HCT116 (cell line): ENCODE measurements at regions not wholly inside any gene's neighbourhood (a gene's known extent, or its start where the extent isn't known, plus 50 kb on each side); places are given as distances from the start of the nearest gene placed in this dataset.

Source experiments
- ATAC-seq: fragments of 200-7000 bp; cut with Tn5 transposase; 2 replicates; pipeline ENCODE4 v1.9.1; 2020; ENCODE audit warnings: mild to moderate bottlenecking, moderate library complexity
- BruUV-seq: library from RNA; stranded (reverse); fragments of 400-500 nt; replicated peaks from 2 replicates; lab custom pipeline; 2021; lab: Mats Ljungman, UMichigan
- CTCF ChIA-PET: fragments of 300-600 bp; sonication (Branson Sonifier 250); formaldehyde crosslinking; loops from one replicate; lab custom pipeline; 2021; ENCODE audit warnings: antibody characterized with exemption; lab: Charles Lee
- POLR2A ChIA-PET: fragments of 300-600, 350-600 bp; sonication (Branson Sonifier 250); formaldehyde crosslinking; loops from one replicate; lab custom pipeline; 2021; ENCODE audit warnings: antibody characterized with exemption; lab: Charles Lee
- RAD21 ChIA-PET, 2 experiments: fragments of 300-600 bp; sonication (Branson Sonifier 250); formaldehyde crosslinking; loops; one replicate each; lab custom pipeline; 2023; ENCODE audit warnings: low total read pairs in 2 of 2; ENCODE audit not compliant: uncharacterized antibody in 2 of 2, unreplicated experiment in 2 of 2, low non-redundant PET in 1 of 2; lab: Charles Lee
- DNase-seq: peaks from one replicate; pipeline ENCODE4 v3.0.0-alpha.2; 2010; ENCODE audit warnings: low read depth, low spot score
- H2AFZ ChIP-seq: fragments of 200-600 bp; shearing (Covaris generic), sonication (generic); 2 replicates; pipeline ENCODE4 v1.6.1; 2017; ENCODE audit warnings: low read depth, mixed run types, mixed read lengths, antibody characterized with exemption, low read length; ENCODE audit not compliant: poor library complexity, severe bottlenecking
- H3K27ac ChIP-seq: 2 replicates; pipeline ENCODE4 v1.5.1; 2012; ENCODE audit warnings: low read depth, low read length
- H3K27me3 ChIP-seq: fragments of 200-600 bp; sonication (generic); 2 replicates; pipeline ENCODE4 v1.6.1; 2016; ENCODE audit warnings: mixed run types, low read length, mixed read lengths; ENCODE audit not compliant: insufficient read depth
- H3K36me3 ChIP-seq, 2 experiments: fragments of 200-500 bp in 1 of 2; fragments of 200-600 bp in 1 of 2; sonication (Bioruptor generic) in 1 of 2; sonication (generic) in 1 of 2; 2 replicates each; pipeline versions ENCODE4 v1.5.1 to v1.6.1; 2014 to 2016; ENCODE audit warnings: low read length in 2 of 2, inconsistent platforms in 1 of 2, mixed read lengths in 1 of 2, mixed run types in 1 of 2; ENCODE audit not compliant: insufficient read depth in 2 of 2, control insufficient read depth in 1 of 2
- H3K4me1 ChIP-seq, 2 experiments: fragments of 200-600 bp in 1 of 2; sonication (generic) in 1 of 2; 2 replicates each; pipeline versions ENCODE4 v1.5.1 to v1.6.1; 2012 to 2017; ENCODE audit warnings: low read length in 2 of 2, inconsistent platforms in 1 of 2, mild to moderate bottlenecking in 1 of 2, mixed read lengths in 1 of 2, mixed run types in 1 of 2, moderate library complexity in 1 of 2; ENCODE audit not compliant: insufficient read depth in 2 of 2, control insufficient read depth in 1 of 2
- H3K4me2 ChIP-seq: fragments of 200-600 bp; sonication (generic); 2 replicates; pipeline ENCODE4 v1.6.1; 2017; ENCODE audit warnings: mixed run types, low read length, mixed read lengths
- H3K4me3 ChIP-seq, 2 experiments: fragments of 200-600 bp in 1 of 2; sonication (generic) in 1 of 2; replicated peaks in 1 of 2; 2 replicates each; pipeline ENCODE4 v1.5.1; 2011 to 2016; ENCODE audit warnings: low read length in 2 of 2, control low read depth in 1 of 2, low read depth in 1 of 2, mild to moderate bottlenecking in 1 of 2, mixed read lengths in 1 of 2, mixed run types in 1 of 2
- H3K79me2 ChIP-seq: fragments of 200-600 bp; sonication (generic); 2 replicates; pipeline ENCODE4 v1.6.1; 2017; ENCODE audit warnings: mild to moderate bottlenecking, mixed run types, low read length, moderate library complexity, mixed read lengths; ENCODE audit not compliant: insufficient read depth
- H3K9ac ChIP-seq: fragments of 200-600 bp; sonication (generic); 2 replicates; pipeline ENCODE4 v1.6.1; 2016; ENCODE audit warnings: low read length, mixed read lengths
- H3K9me2 ChIP-seq: fragments of 200-600 bp; sonication (generic), shearing (Covaris generic); 2 replicates; pipeline ENCODE4 v1.6.1; 2017; ENCODE audit warnings: mixed run types, mild to moderate bottlenecking, moderate library complexity; ENCODE audit not compliant: insufficient read depth
- H3K9me3 ChIP-seq, 2 experiments: fragments of 200-500 bp in 1 of 2; fragments of 200-600 bp in 1 of 2; sonication (Bioruptor generic) in 1 of 2; sonication (generic) in 1 of 2; 2 replicates each; pipeline ENCODE4 v1.6.1; 2014 to 2017; ENCODE audit warnings: low read length in 2 of 2, mixed read lengths in 2 of 2, inconsistent platforms in 1 of 2, low read depth in 1 of 2, mild to moderate bottlenecking in 1 of 2, mixed run types in 1 of 2, moderate library complexity in 1 of 2; ENCODE audit not compliant: control insufficient read depth in 1 of 2, insufficient read depth in 1 of 2
- H4K20me1 ChIP-seq: fragments of 200-600 bp; sonication (generic), shearing (Covaris generic); 2 replicates; pipeline ENCODE4 v1.6.1; 2017; ENCODE audit warnings: mixed run types, mild to moderate bottlenecking, moderate library complexity; ENCODE audit not compliant: insufficient read depth
- CBX3 ChIP-seq: IDR thresholded peaks from 2 replicates; pipeline ENCODE4 v1.6.1; 2012; ENCODE audit warnings: low read depth
- CEBPB ChIP-seq: IDR thresholded peaks from 2 replicates; pipeline ENCODE4 v1.6.1; 2012; ENCODE audit warnings: low read depth
- EGR1 ChIP-seq: IDR thresholded peaks from 2 replicates; pipeline ENCODE4 v1.6.1; 2012; ENCODE audit warnings: low read depth
- ELF1 ChIP-seq: IDR thresholded peaks from 2 replicates; pipeline ENCODE4 v1.6.1; 2012; ENCODE audit warnings: low read depth, borderline replicate concordance
- EZH2 ChIP-seq: fragments of 200-600 bp; sonication (generic); IDR thresholded peaks from 2 replicates; pipeline ENCODE4 v1.6.1; 2017; ENCODE audit warnings: antibody characterized with exemption, mixed run types
- EZH2phosphoT487 ChIP-seq: fragments of 200-600 bp; IDR thresholded peaks from 2 replicates; pipeline ENCODE4 v1.6.1; 2018; ENCODE audit warnings: antibody characterized with exemption, borderline replicate concordance
- FOSL1 ChIP-seq: IDR thresholded peaks from 2 replicates; pipeline ENCODE4 v1.6.1; 2012; ENCODE audit warnings: low read depth
- JUND ChIP-seq: IDR thresholded peaks from 2 replicates; pipeline ENCODE4 v1.6.1; 2012
- POLR2A ChIP-seq: IDR thresholded peaks from 2 replicates; pipeline ENCODE4 v1.7.0; 2011; ENCODE audit warnings: borderline replicate concordance; ENCODE audit not compliant: insufficient read depth, insufficient read length; ENCODE audit errors: extremely low read depth
- POLR2AphosphoS5 ChIP-seq: IDR thresholded peaks from 2 replicates; pipeline ENCODE4 v1.6.1; 2011; ENCODE audit warnings: mild to moderate bottlenecking, low read depth, low read length, moderate library complexity
- RAD21 ChIP-seq: IDR thresholded peaks from 2 replicates; pipeline ENCODE4 v1.6.1; 2012; ENCODE audit warnings: low read depth, mild to moderate bottlenecking
- SIN3A ChIP-seq: IDR thresholded peaks from 2 replicates; pipeline ENCODE4 v1.6.1; 2012; ENCODE audit warnings: low read depth
- SP1 ChIP-seq: IDR thresholded peaks from 2 replicates; pipeline ENCODE4 v1.6.1; 2012; ENCODE audit warnings: low read depth
- SRF ChIP-seq: IDR thresholded peaks from 2 replicates; pipeline ENCODE4 v1.6.1; 2012; ENCODE audit warnings: low read depth
- ZFX ChIP-seq: fragments of 450-650 bp; IDR thresholded peaks from 2 replicates; pipeline ENCODE4 v1.6.1; 2017
- ZNF274 ChIP-seq: fragments of 200-500 bp; sonication (Bioruptor generic); IDR thresholded peaks from 2 replicates; pipeline ENCODE4 v1.6.1; 2014; ENCODE audit warnings: mild to moderate bottlenecking, low read depth, low read length, inconsistent platforms
- intact Hi-C: fragments of 100-400 bp; cut with micrococcal nuclease; formaldehyde crosslinking; loops from 2 replicates; pipeline ENCODE4 v1.10.0; 2022
- TF ChIP-seq, protein P1 (sequence below): IDR thresholded peaks from 2 replicates; pipeline ENCODE4 v1.6.1; 2012
- TF ChIP-seq, protein P2 (sequence below): IDR thresholded peaks from 2 replicates; pipeline ENCODE4 v1.6.1; 2012
- TF ChIP-seq, protein P3 (sequence below), 3 experiments: fragments of 200-600 bp in 1 of 3; sonication (generic) in 1 of 3; IDR thresholded peaks in 2 of 3; conservative IDR thresholded peaks in 1 of 3; 2 replicates each; pipeline ENCODE4 v1.5.1; 2012 to 2017; ENCODE audit warnings: low read depth in 2 of 3, low read length in 2 of 3, antibody characterized with exemption in 1 of 3, borderline replicate concordance in 1 of 3, control low read depth in 1 of 3, mild to moderate bottlenecking in 1 of 3, mixed read lengths in 1 of 3, mixed run types in 1 of 3, moderate library complexity in 1 of 3; ENCODE audit not compliant: insufficient read depth in 1 of 3

DNA sequence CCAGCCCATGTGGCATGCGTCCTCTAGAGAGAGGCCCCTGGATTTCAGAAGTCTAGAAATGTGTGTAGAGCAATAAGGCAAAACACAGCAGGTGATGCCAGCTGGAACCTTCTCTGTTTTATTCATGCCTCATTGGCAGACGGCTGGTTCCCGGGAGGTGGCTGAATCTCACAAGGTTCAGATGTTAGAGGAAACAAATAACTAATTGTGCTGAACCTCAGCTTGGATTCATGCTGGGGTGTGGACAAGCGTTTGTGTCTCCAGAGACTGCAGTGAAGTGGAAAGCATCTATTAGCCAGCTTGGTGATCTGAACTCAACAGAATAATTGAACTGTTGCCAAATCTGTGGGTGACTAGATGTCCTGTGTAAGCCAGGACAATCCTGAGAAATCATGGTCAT, 131.1 kb upstream of the NR4A3 start:
- intact Hi-C loops, result no loop called here
- no peak for TF ChIP-seq CEBPB
- TF ChIP-seq, protein P1, sequence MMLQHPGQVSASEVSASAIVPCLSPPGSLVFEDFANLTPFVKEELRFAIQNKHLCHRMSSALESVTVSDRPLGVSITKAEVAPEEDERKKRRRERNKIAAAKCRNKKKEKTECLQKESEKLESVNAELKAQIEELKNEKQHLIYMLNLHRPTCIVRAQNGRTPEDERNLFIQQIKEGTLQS, result no peak
- no peak for TF ChIP-seq CBX3
- no peak for TF ChIP-seq FOSL1
- TF ChIP-seq ZFX, result no peak
- no peak for TF ChIP-seq POLR2AphosphoS5
- TF ChIP-seq, protein P2, sequence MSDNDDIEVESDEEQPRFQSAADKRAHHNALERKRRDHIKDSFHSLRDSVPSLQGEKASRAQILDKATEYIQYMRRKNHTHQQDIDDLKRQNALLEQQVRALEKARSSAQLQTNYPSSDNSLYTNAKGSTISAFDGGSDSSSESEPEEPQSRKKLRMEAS, result no peak
- no peak for TF ChIP-seq SRF
- no peak for TF ChIP-seq EZH2
- no peak for TF ChIP-seq ELF1
- TF ChIP-seq SP1, result no peak
- no peak overlapping the region for H2AFZ ChIP-seq
- DNase-seq (no peak), ATAC-seq (no peak)
- no peaks in the 10 kb centered on the region for H3K27me3 ChIP-seq
- no TSS peak for BruUV-seq
- H3K9ac ChIP-seq, result no peak overlapping the region
- H3K36me3 ChIP-seq, result no peaks in the 10 kb centered on the region
- H3K4me2 ChIP-seq, result no peak overlapping the region
- no peak overlapping the region for H3K4me3 ChIP-seq
- no peaks in the 10 kb centered on the region for H3K9me2 ChIP-seq
- no peak overlapping the region for H3K27ac ChIP-seq
- POLR2A ChIA-PET, result no interaction called here
- no peaks in the 10 kb centered on the region for H3K4me1 ChIP-seq
- RAD21 ChIA-PET, result no interaction called here
- H4K20me1 ChIP-seq, result no peaks in the 10 kb centered on the region
- CTCF ChIA-PET, result no interaction called here
- H3K79me2 ChIP-seq, result no peaks in the 10 kb centered on the region
- no peaks in the 10 kb centered on the region for H3K9me3 ChIP-seq

DNA sequence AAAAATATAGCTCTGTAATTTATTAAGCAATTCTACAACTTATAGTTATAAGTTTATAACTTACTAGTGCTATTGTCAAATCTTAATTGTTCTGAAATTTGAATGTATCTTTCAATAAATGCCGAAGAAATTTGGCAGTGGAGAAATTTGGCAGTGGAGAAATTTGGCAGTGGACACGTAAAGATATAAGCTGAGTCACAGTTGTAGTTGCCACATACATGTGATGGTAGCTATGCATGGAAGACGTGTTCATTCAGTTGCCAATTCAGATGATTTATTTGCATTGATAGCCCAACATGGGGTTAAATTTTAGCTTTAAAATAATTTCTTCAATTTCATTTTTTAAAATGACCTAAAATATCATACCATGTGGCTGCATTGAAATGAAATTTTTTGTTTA, 127.8 kb upstream of the NR4A3 start:
- Histone ChIP-seq H3K36me3 (no peaks in the 10 kb centered on the region), H3K4me1 (no peaks in the 10 kb centered on the region), H4K20me1 (no peaks in the 10 kb centered on the region), H3K4me2 (no peak overlapping the region), H3K9me2 (no peaks in the 10 kb centered on the region), H3K9me3 (no peaks in the 10 kb centered on the region; a peak in 1 of 4 replicates), H3K79me2 (no peaks in the 10 kb centered on the region), H2AFZ (no peak overlapping the region), H3K27me3 (no peaks in the 10 kb centered on the region), H3K27ac (no peak overlapping the region), H3K9ac (no peak overlapping the region), H3K4me3 (no peak overlapping the region)
- ATAC-seq (no peak), DNase-seq (no peak)
- intact Hi-C loops, result no loop called here
- POLR2A ChIA-PET, result no interaction called here
- BruUV-seq, result no TSS peak
- CTCF ChIA-PET, result no interaction called here
- RAD21 ChIA-PET, result no interaction called here
- no peak for TF ChIP-seq SIN3A
- TF ChIP-seq, protein P3, sequence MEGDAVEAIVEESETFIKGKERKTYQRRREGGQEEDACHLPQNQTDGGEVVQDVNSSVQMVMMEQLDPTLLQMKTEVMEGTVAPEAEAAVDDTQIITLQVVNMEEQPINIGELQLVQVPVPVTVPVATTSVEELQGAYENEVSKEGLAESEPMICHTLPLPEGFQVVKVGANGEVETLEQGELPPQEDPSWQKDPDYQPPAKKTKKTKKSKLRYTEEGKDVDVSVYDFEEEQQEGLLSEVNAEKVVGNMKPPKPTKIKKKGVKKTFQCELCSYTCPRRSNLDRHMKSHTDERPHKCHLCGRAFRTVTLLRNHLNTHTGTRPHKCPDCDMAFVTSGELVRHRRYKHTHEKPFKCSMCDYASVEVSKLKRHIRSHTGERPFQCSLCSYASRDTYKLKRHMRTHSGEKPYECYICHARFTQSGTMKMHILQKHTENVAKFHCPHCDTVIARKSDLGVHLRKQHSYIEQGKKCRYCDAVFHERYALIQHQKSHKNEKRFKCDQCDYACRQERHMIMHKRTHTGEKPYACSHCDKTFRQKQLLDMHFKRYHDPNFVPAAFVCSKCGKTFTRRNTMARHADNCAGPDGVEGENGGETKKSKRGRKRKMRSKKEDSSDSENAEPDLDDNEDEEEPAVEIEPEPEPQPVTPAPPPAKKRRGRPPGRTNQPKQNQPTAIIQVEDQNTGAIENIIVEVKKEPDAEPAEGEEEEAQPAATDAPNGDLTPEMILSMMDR (IDR thresholded peaks at IDR 0.05 in 2 of 3, conservative IDR thresholded peaks at IDR 0.05 in 1 of 3; ENCODE audit: borderline replicate concordance in 1 of 3, insufficient read depth in 1 of 3, low read depth in 2 of 3, low read length in 2 of 3), result no peak
- TF ChIP-seq, protein P1, result no peak
- no peak for TF ChIP-seq EGR1
- TF ChIP-seq CEBPB, result no peak
- TF ChIP-seq EZH2, result no peak
- no peak for TF ChIP-seq ZFX
- TF ChIP-seq CBX3, result no peak
- TF ChIP-seq POLR2A, result no peak
- no peak for TF ChIP-seq RAD21
- TF ChIP-seq SRF, result no peak
- no peak for TF ChIP-seq SP1
- TF ChIP-seq JUND, result no peak
- TF ChIP-seq, protein P2, result no peak
- TF ChIP-seq EZH2phosphoT487, result no peak
- TF ChIP-seq ZNF274, result no peak
